NCI-H2196 (cell line): ENCODE measurements at regions not wholly inside any gene's neighbourhood (a gene's known extent, or its start where the extent isn't known, plus 50 kb on each side); places are given as distances from the start of the nearest gene placed in this dataset.
"Not testable (repeated sequence)": the region's sequence is repeated elsewhere in the genome, so short reads cannot be mapped to it uniquely, and the experiment has no call there.

ENCODE experiments used
- DNase-seq: peaks from one replicate; lab custom pipeline; 2025; ENCODE audit not compliant: unreplicated experiment; lab: John Stamatoyannopoulos, UW

- DNase-seq: no peak
Measured at GRCh38 chr1:56284928-56285327, 294.4 kb downstream of the PLPP3 start.

GRCh38 chr1:56278061-56278460 is 301.3 kb downstream of the PLPP3 start:
- DNase-seq: no peak

GRCh38 chr1:56268519-56269140 is 310.7 kb downstream of the PLPP3 start:
- DNase-seq: no peak

GRCh38 chr1:56267611-56268010 is 311.8 kb downstream of the PLPP3 start:
- no peak for DNase-seq

- DNase-seq: no peak
Measured at GRCh38 chr1:56266359-56266758, 313.0 kb downstream of the PLPP3 start.

- no peak for DNase-seq
Measured at GRCh38 chr1:56265216-56265615, 314.1 kb downstream of the PLPP3 start.

- DNase-seq: no peak
Measured at GRCh38 chr1:56263908-56264307, 315.5 kb downstream of the PLPP3 start.

GRCh38 chr1:56258371-56258770 is 321.0 kb downstream of the PLPP3 start:
- DNase-seq: peak; percentile 37

- no peak for DNase-seq
Measured at GRCh38 chr1:56257726-56258125, 321.6 kb downstream of the PLPP3 start.

GRCh38 chr1:56256153-56257000 is 323.0 kb downstream of the PLPP3 start:
- no peak for DNase-seq

GRCh38 chr1:56255516-56256152 is 323.7 kb downstream of the PLPP3 start:
- DNase-seq: no peak

GRCh38 chr1:56254130-56254529 is 325.2 kb downstream of the PLPP3 start:
- DNase-seq: no peak

- no peak for DNase-seq
Measured at GRCh38 chr1:56250809-56251208, 328.6 kb downstream of the PLPP3 start.

- DNase-seq: no peak
Measured at GRCh38 chr1:56249234-56249633, 330.1 kb downstream of the PLPP3 start.

- DNase-seq: no peak
Measured at GRCh38 chr1:56248138-56248537, 331.2 kb downstream of the PLPP3 start.

- not testable (repeated sequence) for DNase-seq
Measured at GRCh38 chr1:56246726-56247125, 332.6 kb downstream of the PLPP3 start.

- DNase-seq: no peak
Measured at GRCh38 chr1:56240400-56240799, 339.0 kb downstream of the PLPP3 start.

GRCh38 chr1:56237491-56238064 is 341.8 kb downstream of the PLPP3 start:
- DNase-seq: no peak

GRCh38 chr1:56236688-56237087 is 342.7 kb downstream of the PLPP3 start:
- no peak for DNase-seq

GRCh38 chr1:56235909-56236510 is 343.4 kb downstream of the PLPP3 start:
- DNase-seq: no peak

- DNase-seq: no peak
Measured at GRCh38 chr1:56229186-56229585, 350.2 kb downstream of the PLPP3 start.
